HCT116 (cell line): ENCODE measurements at regions not wholly inside any gene's neighbourhood (a gene's known extent, or its start where the extent isn't known, plus 50 kb on each side); places are given as distances from the start of the nearest gene placed in this dataset.

Experiments
- ATAC-seq: fragments of 200-7000 bp; cut with Tn5 transposase; 2 replicates; pipeline ENCODE4 v1.9.1; 2020; ENCODE audit warnings: mild to moderate bottlenecking, moderate library complexity
- BruUV-seq: library from RNA; stranded (reverse); fragments of 400-500 nt; replicated peaks from 2 replicates; lab custom pipeline; 2021; lab: Mats Ljungman, UMichigan
- CTCF ChIA-PET: fragments of 300-600 bp; sonication (Branson Sonifier 250); formaldehyde crosslinking; loops from one replicate; lab custom pipeline; 2021; ENCODE audit warnings: antibody characterized with exemption; lab: Charles Lee
- POLR2A ChIA-PET: fragments of 300-600, 350-600 bp; sonication (Branson Sonifier 250); formaldehyde crosslinking; loops from one replicate; lab custom pipeline; 2021; ENCODE audit warnings: antibody characterized with exemption; lab: Charles Lee
- RAD21 ChIA-PET, 2 experiments: fragments of 300-600 bp; sonication (Branson Sonifier 250); formaldehyde crosslinking; loops; one replicate each; lab custom pipeline; 2023; ENCODE audit warnings: low total read pairs in 2 of 2; ENCODE audit not compliant: uncharacterized antibody in 2 of 2, unreplicated experiment in 2 of 2, low non-redundant PET in 1 of 2; lab: Charles Lee
- DNase-seq: peaks from one replicate; pipeline ENCODE4 v3.0.0-alpha.2; 2010; ENCODE audit warnings: low read depth, low spot score
- H2AFZ ChIP-seq: fragments of 200-600 bp; shearing (Covaris generic), sonication (generic); 2 replicates; pipeline ENCODE4 v1.6.1; 2017; ENCODE audit warnings: low read depth, mixed run types, mixed read lengths, antibody characterized with exemption, low read length; ENCODE audit not compliant: poor library complexity, severe bottlenecking
- H3K27ac ChIP-seq: 2 replicates; pipeline ENCODE4 v1.5.1; 2012; ENCODE audit warnings: low read depth, low read length
- H3K27me3 ChIP-seq: fragments of 200-600 bp; sonication (generic); 2 replicates; pipeline ENCODE4 v1.6.1; 2016; ENCODE audit warnings: mixed run types, low read length, mixed read lengths; ENCODE audit not compliant: insufficient read depth
- H3K36me3 ChIP-seq, 2 experiments: fragments of 200-500 bp in 1 of 2; fragments of 200-600 bp in 1 of 2; sonication (Bioruptor generic) in 1 of 2; sonication (generic) in 1 of 2; 2 replicates each; pipeline versions ENCODE4 v1.5.1 to v1.6.1; 2014 to 2016; ENCODE audit warnings: low read length in 2 of 2, inconsistent platforms in 1 of 2, mixed read lengths in 1 of 2, mixed run types in 1 of 2; ENCODE audit not compliant: insufficient read depth in 2 of 2, control insufficient read depth in 1 of 2
- H3K4me1 ChIP-seq, 2 experiments: fragments of 200-600 bp in 1 of 2; sonication (generic) in 1 of 2; 2 replicates each; pipeline versions ENCODE4 v1.5.1 to v1.6.1; 2012 to 2017; ENCODE audit warnings: low read length in 2 of 2, inconsistent platforms in 1 of 2, mild to moderate bottlenecking in 1 of 2, mixed read lengths in 1 of 2, mixed run types in 1 of 2, moderate library complexity in 1 of 2; ENCODE audit not compliant: insufficient read depth in 2 of 2, control insufficient read depth in 1 of 2
- H3K4me2 ChIP-seq: fragments of 200-600 bp; sonication (generic); 2 replicates; pipeline ENCODE4 v1.6.1; 2017; ENCODE audit warnings: mixed run types, low read length, mixed read lengths
- H3K4me3 ChIP-seq, 2 experiments: fragments of 200-600 bp in 1 of 2; sonication (generic) in 1 of 2; replicated peaks in 1 of 2; 2 replicates each; pipeline ENCODE4 v1.5.1; 2011 to 2016; ENCODE audit warnings: low read length in 2 of 2, control low read depth in 1 of 2, low read depth in 1 of 2, mild to moderate bottlenecking in 1 of 2, mixed read lengths in 1 of 2, mixed run types in 1 of 2
- H3K79me2 ChIP-seq: fragments of 200-600 bp; sonication (generic); 2 replicates; pipeline ENCODE4 v1.6.1; 2017; ENCODE audit warnings: mild to moderate bottlenecking, mixed run types, low read length, moderate library complexity, mixed read lengths; ENCODE audit not compliant: insufficient read depth
- H3K9ac ChIP-seq: fragments of 200-600 bp; sonication (generic); 2 replicates; pipeline ENCODE4 v1.6.1; 2016; ENCODE audit warnings: low read length, mixed read lengths
- H3K9me2 ChIP-seq: fragments of 200-600 bp; sonication (generic), shearing (Covaris generic); 2 replicates; pipeline ENCODE4 v1.6.1; 2017; ENCODE audit warnings: mixed run types, mild to moderate bottlenecking, moderate library complexity; ENCODE audit not compliant: insufficient read depth
- H3K9me3 ChIP-seq, 2 experiments: fragments of 200-500 bp in 1 of 2; fragments of 200-600 bp in 1 of 2; sonication (Bioruptor generic) in 1 of 2; sonication (generic) in 1 of 2; 2 replicates each; pipeline ENCODE4 v1.6.1; 2014 to 2017; ENCODE audit warnings: low read length in 2 of 2, mixed read lengths in 2 of 2, inconsistent platforms in 1 of 2, low read depth in 1 of 2, mild to moderate bottlenecking in 1 of 2, mixed run types in 1 of 2, moderate library complexity in 1 of 2; ENCODE audit not compliant: control insufficient read depth in 1 of 2, insufficient read depth in 1 of 2
- H4K20me1 ChIP-seq: fragments of 200-600 bp; sonication (generic), shearing (Covaris generic); 2 replicates; pipeline ENCODE4 v1.6.1; 2017; ENCODE audit warnings: mixed run types, mild to moderate bottlenecking, moderate library complexity; ENCODE audit not compliant: insufficient read depth
- EGR1 ChIP-seq: IDR thresholded peaks from 2 replicates; pipeline ENCODE4 v1.6.1; 2012; ENCODE audit warnings: low read depth
- ELF1 ChIP-seq: IDR thresholded peaks from 2 replicates; pipeline ENCODE4 v1.6.1; 2012; ENCODE audit warnings: low read depth, borderline replicate concordance
- MAX ChIP-seq: IDR thresholded peaks from 2 replicates; pipeline ENCODE4 v1.6.1; 2012
- POLR2AphosphoS5 ChIP-seq: IDR thresholded peaks from 2 replicates; pipeline ENCODE4 v1.6.1; 2011; ENCODE audit warnings: mild to moderate bottlenecking, low read depth, low read length, moderate library complexity
- REST ChIP-seq: IDR thresholded peaks from 2 replicates; pipeline ENCODE4 v1.6.1; 2012; ENCODE audit warnings: low read depth
- SRF ChIP-seq: IDR thresholded peaks from 2 replicates; pipeline ENCODE4 v1.6.1; 2012; ENCODE audit warnings: low read depth
- YY1 ChIP-seq: IDR thresholded peaks from 2 replicates; pipeline ENCODE4 v1.6.1; 2011; ENCODE audit warnings: low read length, low read depth, moderate library complexity, mild to moderate bottlenecking; ENCODE audit not compliant: insufficient replicate concordance; ENCODE audit errors: extremely low read depth
- ZFX ChIP-seq: fragments of 450-650 bp; IDR thresholded peaks from 2 replicates; pipeline ENCODE4 v1.6.1; 2017
- ZNF274 ChIP-seq: fragments of 200-500 bp; sonication (Bioruptor generic); IDR thresholded peaks from 2 replicates; pipeline ENCODE4 v1.6.1; 2014; ENCODE audit warnings: mild to moderate bottlenecking, low read depth, low read length, inconsistent platforms
- intact Hi-C: fragments of 100-400 bp; cut with micrococcal nuclease; formaldehyde crosslinking; loops from 2 replicates; pipeline ENCODE4 v1.10.0; 2022

GRCh38 chr6:92125681-92126080 is 1293.7 kb downstream of the EPHA7 start:
- Histone ChIP-seq H4K20me1 (no peaks in the 10 kb centered on the region), H3K4me1 (no peaks in the 10 kb centered on the region), H3K36me3 (no peaks in the 10 kb centered on the region), H3K9me2 (no peaks in the 10 kb centered on the region), H3K27ac (no peak overlapping the region), H3K9ac (no peak overlapping the region), H3K4me2 (no peak overlapping the region), H3K27me3 (no peaks in the 10 kb centered on the region), H3K79me2 (no peaks in the 10 kb centered on the region), H3K9me3 (peaks cover 7 to 20% of the 10 kb centered on the region in 2 experiments; a peak in 2 of 4 replicates), H2AFZ (no peak overlapping the region), H3K4me3 (no peak overlapping the region)
- ATAC-seq (no peak), DNase-seq (no peak)
- TF ChIP-seq REST, result no peak
- no peak for TF ChIP-seq MAX
- no peak for TF ChIP-seq ZFX
- TF ChIP-seq POLR2AphosphoS5, result no peak
- TF ChIP-seq ZNF274, result no peak
- TF ChIP-seq SRF, result no peak
- no peak for TF ChIP-seq ELF1
- TF ChIP-seq EGR1, result no peak
- TF ChIP-seq YY1, result no peak
- BruUV-seq, result no TSS peak
- ChIA-PET CTCF (no interaction called here), POLR2A (no interaction called here), RAD21 (no interaction called here)
- intact Hi-C loops, result no loop called here
